ENCODE measurements at regions not wholly inside any gene's neighbourhood (a gene's known extent, or its start where the extent isn't known, plus 50 kb on each side); places are given as distances from the start of the nearest gene placed in this dataset.

- Mint-ChIP-seq H3K27me3 (ENCODE audit: low read depth) (peaks cover 2% of the 10 kb centered on the region), H3K4me1 (ENCODE audit: low read depth) (no peaks in the 10 kb centered on the region), H3K4me3 (no peak overlapping the region), H3K9me3 (no peaks in the 10 kb centered on the region), H3K36me3 (ENCODE audit: insufficient read depth in 2 of 2) (no peaks in the 10 kb centered on the region), H3K27ac (peak overlapping the region; percentile 28)
- ATAC-seq (replicated peaks in 1 of 2) = no peak
- DNase-seq = no peak
Observed at GRCh38 chr12:88960213-88960878, 380.1 kb upstream of the KITLG start.

GRCh38 chr12:88958946-88959345, 378.7 kb upstream of the KITLG start:
- DNase-seq (no peak), ATAC-seq (replicated peaks in 1 of 2) (no peak)
- no peaks in the 10 kb centered on the region for H3K27me3 Mint-ChIP-seq (ENCODE audit: low read depth)
- H3K4me3 Mint-ChIP-seq = no peak overlapping the region
- H3K9me3 Mint-ChIP-seq = no peaks in the 10 kb centered on the region
- no peaks in the 10 kb centered on the region for H3K36me3 Mint-ChIP-seq (ENCODE audit: insufficient read depth in 2 of 2)
- H3K4me1 Mint-ChIP-seq (ENCODE audit: low read depth) = no peaks in the 10 kb centered on the region
- no peak overlapping the region for H3K27ac Mint-ChIP-seq

GRCh38 chr12:88958153-88958552, 377.9 kb upstream of the KITLG start:
- DNase-seq (no peak), ATAC-seq (replicated peaks in 1 of 2) (no peak)
- Mint-ChIP-seq H3K9me3 (no peaks in the 10 kb centered on the region), H3K27ac (no peak overlapping the region), H3K36me3 (ENCODE audit: insufficient read depth in 2 of 2) (no peaks in the 10 kb centered on the region), H3K27me3 (ENCODE audit: low read depth) (no peaks in the 10 kb centered on the region), H3K4me1 (ENCODE audit: low read depth) (no peaks in the 10 kb centered on the region), H3K4me3 (no peak overlapping the region)

- Mint-ChIP-seq H3K27me3 (ENCODE audit: low read depth) (no peaks in the 10 kb centered on the region), H3K36me3 (ENCODE audit: insufficient read depth in 2 of 2) (no peaks in the 10 kb centered on the region), H3K4me1 (ENCODE audit: low read depth) (no peaks in the 10 kb centered on the region), H3K27ac (no peak overlapping the region), H3K9me3 (no peaks in the 10 kb centered on the region), H3K4me3 (no peak overlapping the region)
- ATAC-seq (replicated peaks in 1 of 2) = no peak
- no peak for DNase-seq
Observed at GRCh38 chr12:88957358-88957757, 377.1 kb upstream of the KITLG start.

GRCh38 chr12:88955531-88955930, 375.3 kb upstream of the KITLG start:
- Mint-ChIP-seq H3K9me3 (no peaks in the 10 kb centered on the region), H3K36me3 (ENCODE audit: insufficient read depth in 2 of 2) (no peaks in the 10 kb centered on the region), H3K27me3 (ENCODE audit: low read depth) (peaks cover 7% of the 10 kb centered on the region), H3K27ac (no peak overlapping the region), H3K4me1 (ENCODE audit: low read depth) (no peaks in the 10 kb centered on the region), H3K4me3 (no peak overlapping the region)
- no peak for ATAC-seq (replicated peaks in 1 of 2)
- DNase-seq = no peak

- peaks cover 7% of the 10 kb centered on the region for H3K27me3 Mint-ChIP-seq (ENCODE audit: low read depth)
- H3K36me3 Mint-ChIP-seq (ENCODE audit: insufficient read depth in 2 of 2) = no peaks in the 10 kb centered on the region
- H3K4me3 Mint-ChIP-seq = no peak overlapping the region
- no peak for ATAC-seq (replicated peaks in 1 of 2)
- no peaks in the 10 kb centered on the region for H3K4me1 Mint-ChIP-seq (ENCODE audit: low read depth)
- DNase-seq = no peak
- peaks cover 0 to 3% of the 10 kb centered on the region in 2 donors for H3K9me3 Mint-ChIP-seq
- H3K27ac Mint-ChIP-seq = no peak overlapping the region
Observed at GRCh38 chr12:88953029-88953586, 372.8 kb upstream of the KITLG start.

GRCh38 chr12:88952562-88952942, 372.3 kb upstream of the KITLG start:
- DNase-seq (no peak), ATAC-seq (replicated peaks in 1 of 2) (no peak)
- Mint-ChIP-seq H3K4me3 (no peak overlapping the region), H3K4me1 (ENCODE audit: low read depth) (no peaks in the 10 kb centered on the region), H3K27ac (no peak overlapping the region), H3K27me3 (ENCODE audit: low read depth) (peaks cover 10% of the 10 kb centered on the region), H3K9me3 (peaks cover 0 to 3% of the 10 kb centered on the region in 2 donors), H3K36me3 (ENCODE audit: insufficient read depth in 2 of 2) (no peaks in the 10 kb centered on the region)

- Mint-ChIP-seq H3K4me3 (no peak overlapping the region), H3K4me1 (ENCODE audit: low read depth) (no peaks in the 10 kb centered on the region), H3K27me3 (ENCODE audit: low read depth) (peaks cover 15% of the 10 kb centered on the region), H3K36me3 (ENCODE audit: insufficient read depth in 2 of 2) (no peaks in the 10 kb centered on the region), H3K9me3 (peaks cover 0 to 3% of the 10 kb centered on the region in 2 donors), H3K27ac (no peak overlapping the region)
- DNase-seq (no peak), ATAC-seq (replicated peaks in 1 of 2) (no peak)
Observed at GRCh38 chr12:88951860-88952561, 371.7 kb upstream of the KITLG start.

GRCh38 chr12:88951177-88951576, 370.9 kb upstream of the KITLG start:
- peaks cover 0 to 3% of the 10 kb centered on the region in 2 donors for H3K9me3 Mint-ChIP-seq
- H3K36me3 Mint-ChIP-seq (ENCODE audit: insufficient read depth in 2 of 2) = no peaks in the 10 kb centered on the region

GRCh38 chr12:88947486-88948043, 367.3 kb upstream of the KITLG start:
- no peak for DNase-seq
- no peak for ATAC-seq (replicated peaks in 1 of 2)
- no peaks in the 10 kb centered on the region for H3K4me1 Mint-ChIP-seq (ENCODE audit: low read depth)
- H3K9me3 Mint-ChIP-seq = peaks cover 0 to 3% of the 10 kb centered on the region in 2 donors
- no peak overlapping the region for H3K4me3 Mint-ChIP-seq
- peaks cover 26% of the 10 kb centered on the region for H3K27me3 Mint-ChIP-seq (ENCODE audit: low read depth)
- no peaks in the 10 kb centered on the region for H3K36me3 Mint-ChIP-seq (ENCODE audit: insufficient read depth in 2 of 2)
- H3K27ac Mint-ChIP-seq = no peak overlapping the region

More at GRCh38 chr12:88951177-88951576, 370.9 kb upstream of the KITLG start:
- H3K27me3 Mint-ChIP-seq (ENCODE audit: low read depth) = peaks cover 24% of the 10 kb centered on the region
- H3K27ac Mint-ChIP-seq = no peak overlapping the region
- no peaks in the 10 kb centered on the region for H3K4me1 Mint-ChIP-seq (ENCODE audit: low read depth)
- ATAC-seq (replicated peaks in 1 of 2) (no peak), DNase-seq (no peak)
- no peak overlapping the region for H3K4me3 Mint-ChIP-seq

- DNase-seq = no peak
- peaks cover 26% of the 10 kb centered on the region for H3K27me3 Mint-ChIP-seq (ENCODE audit: low read depth)
- no peak for ATAC-seq (replicated peaks in 1 of 2)
- no peaks in the 10 kb centered on the region for H3K4me1 Mint-ChIP-seq (ENCODE audit: low read depth)
- H3K4me3 Mint-ChIP-seq = no peak overlapping the region
- peaks cover 0 to 3% of the 10 kb centered on the region in 2 donors for H3K9me3 Mint-ChIP-seq
- no peak overlapping the region for H3K27ac Mint-ChIP-seq
- H3K36me3 Mint-ChIP-seq (ENCODE audit: insufficient read depth in 2 of 2) = no peaks in the 10 kb centered on the region
Observed at GRCh38 chr12:88946372-88946997, 366.2 kb upstream of the KITLG start.

GRCh38 chr12:88945051-88945732, 364.9 kb upstream of the KITLG start:
- no peak for DNase-seq
- peaks cover 19% of the 10 kb centered on the region for H3K27me3 Mint-ChIP-seq (ENCODE audit: low read depth)
- no peak for ATAC-seq (replicated peaks in 1 of 2)
- H3K4me3 Mint-ChIP-seq = no peak overlapping the region
- H3K27ac Mint-ChIP-seq = no peak overlapping the region
- no peaks in the 10 kb centered on the region for H3K4me1 Mint-ChIP-seq (ENCODE audit: low read depth)
- H3K9me3 Mint-ChIP-seq = peaks cover 0 to 6% of the 10 kb centered on the region in 2 donors
- H3K36me3 Mint-ChIP-seq (ENCODE audit: insufficient read depth in 2 of 2) = no peaks in the 10 kb centered on the region

- Mint-ChIP-seq H3K27ac (no peak overlapping the region), H3K4me3 (no peak overlapping the region), H3K9me3 (peaks cover 0 to 5% of the 10 kb centered on the region in 2 donors), H3K36me3 (ENCODE audit: insufficient read depth in 2 of 2) (no peaks in the 10 kb centered on the region), H3K27me3 (ENCODE audit: low read depth) (peaks cover 19% of the 10 kb centered on the region), H3K4me1 (ENCODE audit: low read depth) (no peaks in the 10 kb centered on the region)
- ATAC-seq (replicated peaks in 1 of 2) (no peak), DNase-seq (no peak)
Observed at GRCh38 chr12:88944397-88944796, 364.1 kb upstream of the KITLG start.

Measured in activated T-cell treated with anti-CD3 and anti-CD28 coated beads, Interleukin-2, amount 50 U/mL, for 72 hours (primary cell).